Stomach (tissue), 4 donors: ENCODE measurements at regions not wholly inside any gene's neighbourhood (a gene's known extent, or its start where the extent isn't known, plus 50 kb on each side); places are given as distances from the start of the nearest gene placed in this dataset.

ENCODE experiments used
- EP300 ChIP-seq: sonication (generic); formaldehyde crosslinking; IDR thresholded peaks from one replicate; pipeline ENCODE4 v1.6.1; 2017; ENCODE audit warnings: antibody characterized with exemption
- POLR2AphosphoS5 ChIP-seq, 3 donors: sonication (generic); formaldehyde crosslinking; IDR thresholded peaks; one replicate each; pipeline ENCODE4 v1.6.1; 2016; ENCODE audit warnings: antibody characterized with exemption in 3 of 3
- TF ChIP-seq, protein P1 (sequence below), 7 experiments: fragments of 450-650 bp in 4 of 7; fragments of 200-600 bp in 3 of 7; sonication (generic) in 3 of 7; IDR thresholded peaks; one replicate each; pipeline ENCODE4 v1.5.1; 2016 to 2019; ENCODE audit warnings: antibody characterized with exemption in 7 of 7, control low read depth in 2 of 7, mild to moderate bottlenecking in 1 of 7

DNA sequence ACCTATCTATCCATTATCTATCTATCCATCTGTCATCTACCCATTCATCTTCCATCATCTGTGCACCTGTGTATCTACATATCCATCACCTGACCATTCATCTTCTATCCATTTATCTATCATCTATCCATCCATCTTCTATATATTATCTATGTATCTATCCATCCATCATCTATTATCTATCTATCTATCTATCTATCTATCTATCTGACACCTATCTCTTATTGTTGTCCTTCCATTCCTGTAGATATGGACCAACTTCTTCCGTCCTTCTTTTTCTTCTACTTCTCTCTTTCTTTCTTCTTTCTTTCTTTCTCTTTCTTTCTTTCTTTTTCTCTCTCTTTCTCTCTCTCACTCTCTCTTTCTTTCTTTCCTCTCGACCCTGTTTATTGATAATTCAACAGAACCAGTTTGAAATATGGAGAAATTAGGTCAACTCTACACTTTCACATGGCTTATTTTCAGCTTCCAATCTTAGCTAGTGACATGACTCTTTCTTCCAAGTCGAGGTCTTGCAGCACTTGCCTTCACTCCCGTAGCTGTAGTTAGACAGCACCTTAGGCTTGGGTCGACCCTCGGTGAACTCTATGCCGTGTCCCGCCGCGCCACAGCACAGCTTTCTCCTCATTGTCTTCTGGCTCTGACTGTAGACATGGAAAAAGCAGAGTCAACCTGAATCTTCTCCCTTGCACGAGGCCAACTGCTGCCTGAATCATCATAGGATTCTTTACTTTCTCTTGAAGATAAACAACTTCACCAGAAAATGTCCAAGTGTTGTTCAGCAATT, 110.4 kb upstream of the EXOC2 start:
- TF ChIP-seq, protein P1, sequence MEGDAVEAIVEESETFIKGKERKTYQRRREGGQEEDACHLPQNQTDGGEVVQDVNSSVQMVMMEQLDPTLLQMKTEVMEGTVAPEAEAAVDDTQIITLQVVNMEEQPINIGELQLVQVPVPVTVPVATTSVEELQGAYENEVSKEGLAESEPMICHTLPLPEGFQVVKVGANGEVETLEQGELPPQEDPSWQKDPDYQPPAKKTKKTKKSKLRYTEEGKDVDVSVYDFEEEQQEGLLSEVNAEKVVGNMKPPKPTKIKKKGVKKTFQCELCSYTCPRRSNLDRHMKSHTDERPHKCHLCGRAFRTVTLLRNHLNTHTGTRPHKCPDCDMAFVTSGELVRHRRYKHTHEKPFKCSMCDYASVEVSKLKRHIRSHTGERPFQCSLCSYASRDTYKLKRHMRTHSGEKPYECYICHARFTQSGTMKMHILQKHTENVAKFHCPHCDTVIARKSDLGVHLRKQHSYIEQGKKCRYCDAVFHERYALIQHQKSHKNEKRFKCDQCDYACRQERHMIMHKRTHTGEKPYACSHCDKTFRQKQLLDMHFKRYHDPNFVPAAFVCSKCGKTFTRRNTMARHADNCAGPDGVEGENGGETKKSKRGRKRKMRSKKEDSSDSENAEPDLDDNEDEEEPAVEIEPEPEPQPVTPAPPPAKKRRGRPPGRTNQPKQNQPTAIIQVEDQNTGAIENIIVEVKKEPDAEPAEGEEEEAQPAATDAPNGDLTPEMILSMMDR (IDR thresholded peaks at IDR 0.05), result no peak
- TF ChIP-seq EP300 (no peak), POLR2AphosphoS5 (IDR thresholded peaks at IDR 0.05) (no peak)
